Transverse colon (tissue), 4 donors: ENCODE measurements at regions not wholly inside any gene's neighbourhood (a gene's known extent, or its start where the extent isn't known, plus 50 kb on each side); places are given as distances from the start of the nearest gene placed in this dataset.

Source experiments
- DNase-seq: peaks from one replicate; pipeline ENCODE4 v3.0.0-alpha.2; 2019
- H3K27ac ChIP-seq, 4 donors: fragments of 200-600 bp; sonication (generic); 2 replicates each; pipeline ENCODE4 v1.5.1; 2016 to 2018; ENCODE audit warnings: inconsistent platforms in 4 of 4
- H3K27me3 ChIP-seq: fragments of 200-600 bp; sonication (generic); 2 replicates; pipeline ENCODE4 v1.5.1; 2017; ENCODE audit warnings: inconsistent platforms
- H3K36me3 ChIP-seq, 4 donors: fragments of 200-600 bp; sonication (generic); 2 replicates each; pipeline ENCODE4 v1.5.1; 2017 to 2019; ENCODE audit warnings: inconsistent platforms in 4 of 4
- H3K4me1 ChIP-seq, 4 donors: fragments of 200-600 bp; sonication (generic); 2 replicates each; pipeline ENCODE4 v1.5.1; 2017 to 2020; ENCODE audit warnings: inconsistent platforms in 4 of 4
- H3K4me3 ChIP-seq, 4 donors: fragments of 200-600 bp; sonication (generic); 1 replicate in 1 of 4; 2 replicates in 3 of 4; pipeline versions ENCODE4 v1.5.1 to v1.6.1; 2017 to 2019; ENCODE audit warnings: inconsistent platforms in 4 of 4
- H3K9me3 ChIP-seq, 2 donors: fragments of 200-600 bp; sonication (generic); 2 replicates each; pipeline ENCODE4 v1.5.1; 2017 to 2019; ENCODE audit warnings: inconsistent platforms in 2 of 2
- EP300 ChIP-seq: sonication (generic); formaldehyde crosslinking; IDR thresholded peaks from one replicate; pipeline ENCODE4 v1.6.1; 2017; ENCODE audit warnings: antibody characterized with exemption, low read depth
- POLR2A ChIP-seq: fragments of 450-650 bp; IDR thresholded peaks from one replicate; pipeline ENCODE4 v1.6.1; 2016; ENCODE audit warnings: antibody characterized with exemption, mild to moderate bottlenecking, moderate library complexity
- POLR2AphosphoS5 ChIP-seq, 3 donors: sonication (generic); formaldehyde crosslinking; IDR thresholded peaks; one replicate each; pipeline ENCODE4 v1.6.1; 2016; ENCODE audit warnings: antibody characterized with exemption in 3 of 3
- WGBS, 2 donors: methylation state at CpG; one replicate each; pipeline ENCODE4 v1.1.5; 2018; ENCODE audit warnings: low coverage in 1 of 2; 5-methylcytosine and 5-hydroxymethylcytosine counted together
- in situ Hi-C, 4 donors: fragments of 200-750 bp; cut with MboI; loops; one replicate each; pipeline versions ENCODE4 v1.15.0 to v1.15.1; 2017; ENCODE audit warnings: low sequenced_read_pairs in 3 of 4, low pct_ligation_motif_present in 1 of 4, low pct_unique_long_range_greater_than_20kb in 1 of 4
- intact Hi-C: fragments of 100-400 bp; cut with DNase I; formaldehyde crosslinking; loops from one replicate; pipeline ENCODE4 v1.15.1; 2023; ENCODE audit warnings: low total_unique reads
- TF ChIP-seq, protein P1 (sequence below), 5 experiments: fragments of 200-600 bp in 3 of 5; fragments of 450-650 bp in 2 of 5; sonication (generic) in 3 of 5; IDR thresholded peaks; 1 replicate in 2 of 5; 2 replicates in 3 of 5; pipeline ENCODE4 v1.5.1; 2016 to 2017; ENCODE audit warnings: antibody characterized with exemption in 5 of 5, inconsistent platforms in 3 of 5, mild to moderate bottlenecking in 2 of 5, moderate library complexity in 1 of 5

DNA sequence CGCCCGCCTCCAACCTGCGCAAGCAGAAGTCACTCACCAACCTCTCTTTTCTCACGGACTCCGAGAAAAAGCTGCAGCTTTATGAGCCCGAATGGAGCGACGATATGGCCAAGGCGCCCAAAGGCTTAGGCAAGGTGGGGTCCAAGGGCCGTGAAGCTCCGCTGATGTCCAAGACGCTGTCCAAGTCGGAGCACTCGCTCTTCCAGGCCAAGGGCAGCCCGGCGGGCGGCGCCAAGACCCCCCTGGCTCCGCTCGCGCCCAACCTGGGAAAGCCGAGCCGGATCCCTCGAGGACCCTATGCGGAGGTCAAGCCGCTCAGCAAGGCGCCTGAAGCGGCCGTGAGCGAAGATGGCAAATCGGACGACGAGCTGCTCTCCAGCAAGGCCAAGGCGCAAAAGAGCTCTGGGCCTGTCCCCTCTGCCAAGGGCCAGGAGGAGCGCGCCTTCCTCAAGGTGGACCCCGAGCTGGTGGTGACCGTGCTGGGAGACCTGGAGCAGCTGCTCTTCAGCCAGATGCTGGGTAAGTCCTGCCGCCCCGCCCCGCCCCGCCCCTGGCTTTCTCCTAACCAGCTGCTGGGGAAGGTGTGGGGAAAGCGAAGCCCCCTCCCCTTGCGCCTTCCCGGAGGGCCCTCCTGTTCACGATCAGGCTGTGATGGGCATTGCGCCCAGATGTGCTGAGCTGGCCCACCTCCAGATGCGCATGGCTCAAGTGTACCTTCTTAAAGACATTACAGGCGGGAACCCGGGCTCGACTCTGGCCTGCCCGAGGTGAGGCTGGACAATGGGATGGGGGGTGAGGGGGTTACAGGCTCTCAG is 110.2 kb downstream of the NAV1 start:
- TF ChIP-seq POLR2A (no peak), POLR2AphosphoS5 (IDR thresholded peaks at IDR 0.05) (no peak), EP300 (no peak)
- TF ChIP-seq, protein P1, sequence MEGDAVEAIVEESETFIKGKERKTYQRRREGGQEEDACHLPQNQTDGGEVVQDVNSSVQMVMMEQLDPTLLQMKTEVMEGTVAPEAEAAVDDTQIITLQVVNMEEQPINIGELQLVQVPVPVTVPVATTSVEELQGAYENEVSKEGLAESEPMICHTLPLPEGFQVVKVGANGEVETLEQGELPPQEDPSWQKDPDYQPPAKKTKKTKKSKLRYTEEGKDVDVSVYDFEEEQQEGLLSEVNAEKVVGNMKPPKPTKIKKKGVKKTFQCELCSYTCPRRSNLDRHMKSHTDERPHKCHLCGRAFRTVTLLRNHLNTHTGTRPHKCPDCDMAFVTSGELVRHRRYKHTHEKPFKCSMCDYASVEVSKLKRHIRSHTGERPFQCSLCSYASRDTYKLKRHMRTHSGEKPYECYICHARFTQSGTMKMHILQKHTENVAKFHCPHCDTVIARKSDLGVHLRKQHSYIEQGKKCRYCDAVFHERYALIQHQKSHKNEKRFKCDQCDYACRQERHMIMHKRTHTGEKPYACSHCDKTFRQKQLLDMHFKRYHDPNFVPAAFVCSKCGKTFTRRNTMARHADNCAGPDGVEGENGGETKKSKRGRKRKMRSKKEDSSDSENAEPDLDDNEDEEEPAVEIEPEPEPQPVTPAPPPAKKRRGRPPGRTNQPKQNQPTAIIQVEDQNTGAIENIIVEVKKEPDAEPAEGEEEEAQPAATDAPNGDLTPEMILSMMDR (IDR thresholded peaks at IDR 0.05): no peak
- H3K27ac ChIP-seq: peak overlapping the region; percentile 82 to 89 (median 84)
- peak; percentile 35 for DNase-seq

GRCh38 chr1:201649761-201650622 is 111.1 kb downstream of the NAV1 start:
- H3K4me1 ChIP-seq: peaks cover 19 to 44% (median 31%) of the 10 kb centered on the region in 4 donors
- in situ Hi-C loops: no loop called here
- H3K27ac ChIP-seq: peak overlapping the region; percentile 82 to 89 (median 84)
- 33% methylated on average over 56 of the region's 64 CpGs; no CpG with 5 or more reads in 1 of the 2 donors for WGBS, 2 donors
- H3K9me3 ChIP-seq: no peaks in the 10 kb centered on the region
- intact Hi-C loops: loop anchor here (5.0 kb wide), 1 partner anchor 52 kb away; no protein-coding TSS in a partner anchor
- TF ChIP-seq POLR2AphosphoS5 (IDR thresholded peaks at IDR 0.05) (peak; percentile 68 to 78 (median 72)), POLR2A (peak; percentile 78), EP300 (no peak)
- TF ChIP-seq, protein P1 (IDR thresholded peaks at IDR 0.05): peak in 1 of 5 experiments; percentile 23
- H3K36me3 ChIP-seq: no peaks in the 10 kb centered on the region
- peak overlapping the region; percentile 39 to 57 (median 49) for H3K4me3 ChIP-seq
- peaks cover 5% of the 10 kb centered on the region for H3K27me3 ChIP-seq
- DNase-seq: peak; percentile 90

More for the DNA sequence above, 110.2 kb downstream of the NAV1 start:
- Histone ChIP-seq H3K4me1 (peaks cover 19 to 41% (median 31%) of the 10 kb centered on the region in 4 donors), H3K27me3 (peaks cover 5% of the 10 kb centered on the region), H3K36me3 (no peaks in the 10 kb centered on the region), H3K4me3 (peak overlapping the region; percentile 23 to 57 (median 44)), H3K9me3 (no peaks in the 10 kb centered on the region)
- intact Hi-C loops (no loop called here), in situ Hi-C loops (no loop called here)
- 31% methylated on average over 9 to 41 of the region's 52 CpGs for WGBS, 2 donors

DNA sequence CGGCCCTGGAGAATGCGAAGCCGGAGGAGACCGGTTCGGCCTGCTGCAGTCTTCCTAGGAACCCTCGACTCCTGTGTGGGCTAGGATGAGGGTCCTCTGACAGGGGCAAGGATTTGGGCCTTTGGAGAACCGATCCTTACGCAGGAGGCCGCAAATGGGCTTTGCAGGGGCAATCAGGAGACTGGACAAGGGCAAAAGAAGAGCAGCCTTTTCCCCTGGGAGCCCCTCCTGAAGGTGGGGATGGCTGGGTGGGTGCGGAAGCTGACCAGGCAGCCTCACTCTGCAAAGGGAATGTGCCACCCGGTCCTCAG is 111.7 kb downstream of the NAV1 start:
- in situ Hi-C loops (no loop called here), intact Hi-C loops (loop anchor here (5.0 kb wide), 1 partner anchor 52 kb away; no protein-coding TSS in a partner anchor)
- peaks cover 5% of the 10 kb centered on the region for H3K27me3 ChIP-seq
- WGBS, 2 donors: 49% methylated on average over 11 of the region's 11 CpGs; no CpG with 5 or more reads in 1 of the 2 donors
- peak overlapping the region; percentile 82 to 89 (median 84) for H3K27ac ChIP-seq
- no peak for DNase-seq
- H3K4me1 ChIP-seq: peaks cover 22 to 50% (median 33%) of the 10 kb centered on the region in 4 donors
- H3K9me3 ChIP-seq: no peaks in the 10 kb centered on the region
- H3K4me3 ChIP-seq: peak overlapping the region; percentile 39 to 57 (median 49)
- TF ChIP-seq EP300 (no peak), POLR2AphosphoS5 (IDR thresholded peaks at IDR 0.05) (no peak)
- TF ChIP-seq, protein P1 (IDR thresholded peaks at IDR 0.05): no peak
- H3K36me3 ChIP-seq: no peaks in the 10 kb centered on the region

GRCh38 chr1:201652181-201652580 is 113.3 kb downstream of the NAV1 start:
- DNase-seq: no peak
- Histone ChIP-seq H3K4me3 (no peak overlapping the region), H3K27ac (no peak overlapping the region), H3K4me1 (peaks cover 35 to 65% (median 49%) of the 10 kb centered on the region in 4 donors), H3K27me3 (peaks cover 5% of the 10 kb centered on the region), H3K36me3 (no peaks in the 10 kb centered on the region), H3K9me3 (no peaks in the 10 kb centered on the region)
- WGBS, 2 donors: 96% methylated on average over 5 of the region's 5 CpGs; no CpG with 5 or more reads in 1 of the 2 donors
- intact Hi-C loops: loop anchor here (5.0 kb wide), 1 partner anchor 50 kb away; no protein-coding TSS in a partner anchor
- in situ Hi-C loops: no loop called here
- no peak for TF ChIP-seq POLR2AphosphoS5 (IDR thresholded peaks at IDR 0.05)
- no peak for TF ChIP-seq EP300
- TF ChIP-seq, protein P1 (IDR thresholded peaks at IDR 0.05): no peak
- no peak for TF ChIP-seq POLR2A
